ENCODE measurements at regions not wholly inside any gene's neighbourhood (a gene's known extent, or its start where the extent isn't known, plus 50 kb on each side); places are given as distances from the start of the nearest gene placed in this dataset.

DNA sequence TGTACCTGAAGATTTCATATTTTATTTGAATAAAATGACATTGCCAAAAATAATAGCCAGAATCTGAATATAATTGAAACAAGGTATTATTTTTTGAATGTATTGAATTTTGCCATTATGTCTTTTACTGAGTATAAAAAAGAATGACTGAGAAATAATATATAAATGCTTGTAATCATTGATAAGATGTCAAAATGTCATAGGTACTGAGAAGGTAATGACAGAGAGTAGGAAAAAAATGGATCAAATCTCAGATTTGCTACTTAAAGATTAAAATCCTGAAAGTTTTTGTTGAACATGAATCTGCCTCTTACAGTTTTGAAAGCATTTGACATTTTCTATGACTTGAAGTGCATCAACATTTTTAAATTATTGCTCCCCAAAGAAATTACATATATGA is 1069.9 kb upstream of the ADGRL4 start:
- no peak for DNase-seq

DNA sequence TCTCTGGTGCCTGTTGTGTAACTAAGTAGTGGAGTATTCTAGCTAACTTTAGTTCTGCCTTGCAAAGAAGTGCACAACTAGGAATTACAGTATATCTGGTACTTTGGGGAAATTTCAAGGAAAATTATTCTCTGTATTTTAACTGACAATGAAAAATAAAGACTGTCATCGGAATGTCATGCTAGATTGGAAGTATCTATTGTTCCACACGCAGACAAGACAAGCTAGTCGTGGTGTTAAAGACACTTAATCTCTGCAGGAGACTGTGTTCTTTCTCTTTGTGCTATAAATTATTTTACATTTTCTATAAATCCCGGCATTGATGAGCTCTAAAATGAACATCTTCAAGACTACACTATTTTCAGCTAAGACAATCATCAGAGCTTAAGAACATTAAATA is 1068.8 kb upstream of the ADGRL4 start:
- DNase-seq = no peak

DNA sequence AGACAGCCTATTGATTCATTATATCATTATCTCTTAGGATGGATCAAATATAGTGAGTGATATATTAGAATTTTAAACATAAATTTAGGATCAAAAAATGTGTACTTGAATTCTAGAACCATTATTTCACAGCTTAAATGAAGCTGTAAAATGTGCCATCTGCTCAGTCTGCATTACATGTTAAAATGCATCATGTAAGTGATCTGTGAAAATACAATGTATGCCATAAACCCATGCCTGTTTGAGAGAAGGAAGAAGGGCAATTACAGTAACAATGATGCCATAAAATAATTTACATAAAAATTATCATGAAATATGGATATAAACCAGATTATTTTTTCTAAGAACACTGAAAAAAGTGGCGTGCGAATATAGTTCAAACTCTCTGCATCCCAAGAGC is 1066.0 kb upstream of the ADGRL4 start:
- no peak for DNase-seq

DNA sequence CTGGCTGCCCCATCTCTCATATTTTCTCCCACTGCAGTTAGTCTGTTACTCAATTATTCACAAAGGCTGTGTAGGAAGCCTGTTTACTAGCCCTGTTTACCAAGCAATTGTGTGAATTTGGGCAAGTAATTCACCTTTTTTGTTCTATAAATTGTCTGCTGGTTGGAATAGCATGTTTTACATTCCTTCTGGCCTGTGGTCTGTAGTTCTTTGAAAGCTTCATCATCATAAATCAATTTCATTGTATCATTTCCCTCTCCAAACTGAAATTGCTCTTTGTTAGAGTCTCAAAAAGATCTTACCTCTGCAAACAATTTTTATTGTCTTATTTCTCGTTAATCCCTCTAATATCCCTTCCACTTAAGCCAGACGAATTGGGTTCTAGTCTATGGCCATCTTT is 1059.5 kb upstream of the ADGRL4 start:
- DNase-seq = no peak

DNA sequence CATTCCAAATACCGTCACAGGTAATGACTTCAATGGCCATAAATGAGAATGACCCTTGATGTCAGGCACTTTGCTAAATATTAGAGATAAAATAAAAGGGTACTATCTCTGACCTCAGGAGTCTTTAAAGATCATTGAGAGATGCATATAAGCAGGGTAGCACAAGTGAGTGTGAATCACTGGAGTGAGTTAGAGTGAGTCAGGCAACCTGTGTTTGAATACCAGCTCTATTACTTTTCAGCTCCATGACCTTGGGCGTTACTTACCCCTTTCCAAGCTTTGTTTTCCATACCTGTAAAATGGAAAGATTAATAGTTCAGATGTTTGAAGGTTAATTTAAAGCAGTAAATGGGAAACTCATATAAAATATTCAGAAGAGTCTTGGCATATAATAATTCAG is 1058.0 kb upstream of the ADGRL4 start:
- no peak for DNase-seq

DNA sequence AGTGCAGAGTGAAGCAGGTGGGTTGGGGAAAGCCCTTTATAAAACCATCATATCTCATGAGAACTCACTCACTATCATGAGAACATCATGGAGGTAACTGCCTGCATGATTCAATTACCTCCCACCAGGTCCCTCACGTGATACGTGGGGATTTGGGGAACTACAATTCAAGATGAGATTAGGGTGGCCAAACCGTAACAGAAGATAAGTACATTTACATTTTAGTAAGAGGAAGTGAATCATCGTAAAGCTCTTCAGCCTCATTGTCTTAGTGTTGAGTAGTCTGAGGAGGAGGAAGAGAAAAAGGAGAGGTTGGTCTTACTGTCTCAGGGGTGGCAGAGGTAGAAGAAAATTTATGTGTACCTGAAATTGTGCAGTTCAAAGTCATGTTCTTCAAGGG is 1053.4 kb upstream of the ADGRL4 start:
- no peak for DNase-seq

DNA sequence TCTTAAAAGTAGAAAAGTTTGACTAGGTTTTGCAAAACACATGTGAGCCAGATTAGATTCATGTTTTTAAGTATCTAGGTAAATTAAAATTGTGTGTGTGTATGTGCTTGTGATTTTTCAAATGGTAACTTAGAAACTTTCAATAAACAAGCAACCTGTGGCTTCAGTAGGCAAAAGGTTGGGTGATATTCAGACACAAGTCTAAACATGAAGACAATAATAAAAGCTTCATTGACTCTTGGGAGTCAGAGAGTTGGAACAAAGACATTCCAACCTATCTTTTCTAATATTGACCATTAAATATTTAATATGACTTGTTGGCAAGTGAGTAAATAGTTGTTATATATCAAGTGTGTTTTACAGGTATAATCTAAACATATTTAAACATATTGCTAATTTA is 1049.6 kb upstream of the ADGRL4 start:
- DNase-seq = no peak

DNA sequence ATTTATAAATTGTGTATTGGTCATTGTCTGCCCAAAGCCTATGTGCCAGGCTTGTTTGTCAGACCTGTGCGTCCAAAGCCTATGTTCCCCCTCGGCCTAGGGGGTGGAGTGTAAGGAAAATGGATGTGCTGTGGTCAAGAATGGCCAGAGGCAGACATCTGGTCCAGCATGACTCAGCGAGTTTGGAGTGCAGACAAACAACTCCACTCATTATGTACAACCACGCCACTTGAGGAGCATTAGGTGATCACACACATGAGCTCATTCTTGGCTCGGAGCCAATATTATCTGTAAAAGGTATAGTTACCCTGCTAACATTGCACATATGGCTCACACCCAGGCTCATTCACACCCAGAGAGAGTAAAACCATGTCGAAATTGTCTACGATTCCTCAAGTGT is 1047.6 kb upstream of the ADGRL4 start:
- DNase-seq = peak; percentile 88

DNA sequence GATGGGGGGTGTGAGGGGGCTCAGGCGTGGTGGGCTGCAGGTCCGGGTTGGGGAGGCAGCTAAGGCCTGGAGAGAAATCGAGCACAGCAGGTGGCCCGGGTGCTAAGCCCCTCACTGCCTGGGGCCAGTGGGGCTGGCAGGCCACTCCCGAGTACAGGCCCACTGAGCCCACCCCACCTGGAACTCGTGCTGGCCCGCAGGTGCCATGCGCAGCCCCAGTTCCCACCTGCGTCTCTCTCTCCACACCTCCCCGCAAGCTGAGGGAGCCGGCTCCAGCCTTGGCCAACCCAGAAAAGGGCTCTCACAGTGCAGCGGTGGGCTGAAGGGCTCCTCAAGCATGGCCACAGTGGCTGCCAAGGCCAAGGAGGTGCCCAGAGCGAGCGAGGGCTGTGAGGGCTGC is 1047.1 kb upstream of the ADGRL4 start:
- DNase-seq = no peak

DNA sequence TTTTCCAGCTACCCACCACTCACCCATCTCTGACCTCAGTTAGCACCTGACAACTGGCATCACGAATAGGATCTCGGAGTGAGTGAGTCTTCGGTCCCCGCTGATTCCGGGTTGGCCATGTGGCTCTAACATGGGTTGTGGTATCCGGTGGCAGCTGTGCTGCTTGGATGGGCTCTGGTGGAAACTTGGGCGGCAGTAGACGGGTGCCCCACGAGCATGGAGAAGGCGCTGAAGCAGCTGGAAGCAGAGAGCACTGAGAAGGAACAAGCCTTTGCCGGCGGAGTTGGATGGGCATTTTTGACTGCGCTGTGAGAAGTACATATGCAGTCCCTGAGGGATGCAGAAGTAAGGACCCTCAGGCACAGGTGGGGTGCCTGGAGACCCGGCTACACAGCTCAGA is 1044.0 kb upstream of the ADGRL4 start:
- no peak for DNase-seq

DNA sequence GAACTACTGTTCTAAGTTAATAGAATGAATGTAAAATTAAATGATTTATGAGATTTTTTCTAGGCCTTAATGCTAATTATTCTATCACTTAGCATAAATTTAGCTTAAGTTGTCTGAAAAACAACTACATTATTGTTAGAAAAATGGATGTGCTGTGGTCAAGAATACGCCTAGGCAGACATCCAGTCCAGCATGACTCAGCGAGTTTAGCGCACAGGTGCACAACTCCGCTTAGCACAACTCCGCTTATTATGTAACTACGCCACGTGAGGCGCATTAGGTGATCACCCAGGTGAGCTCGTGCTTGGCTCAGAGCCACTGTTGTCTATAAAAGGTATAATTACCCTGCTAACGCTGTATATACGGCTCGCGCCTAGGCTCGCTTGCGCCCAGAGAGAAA is 1043.6 kb upstream of the ADGRL4 start:
- no peak for DNase-seq

DNA sequence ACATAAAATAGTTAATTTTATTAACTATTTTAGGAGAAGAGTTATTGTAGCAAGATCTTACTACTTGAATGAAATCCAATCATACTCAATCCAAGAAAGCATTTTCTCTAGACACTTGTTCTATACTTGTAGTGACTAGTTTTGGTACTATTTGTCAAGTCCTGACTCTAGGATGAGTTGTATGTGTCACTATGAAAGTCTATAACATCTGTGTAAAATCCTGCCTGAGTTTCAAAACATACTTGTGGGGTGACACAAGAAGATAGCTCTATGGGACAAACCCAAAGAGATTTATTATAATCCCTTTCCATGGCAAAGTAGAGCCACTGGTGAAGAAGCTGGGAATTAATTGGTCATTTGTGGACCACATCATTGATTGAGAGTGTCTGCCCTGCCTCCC is 1042.2 kb upstream of the ADGRL4 start:
- DNase-seq = no peak

DNA sequence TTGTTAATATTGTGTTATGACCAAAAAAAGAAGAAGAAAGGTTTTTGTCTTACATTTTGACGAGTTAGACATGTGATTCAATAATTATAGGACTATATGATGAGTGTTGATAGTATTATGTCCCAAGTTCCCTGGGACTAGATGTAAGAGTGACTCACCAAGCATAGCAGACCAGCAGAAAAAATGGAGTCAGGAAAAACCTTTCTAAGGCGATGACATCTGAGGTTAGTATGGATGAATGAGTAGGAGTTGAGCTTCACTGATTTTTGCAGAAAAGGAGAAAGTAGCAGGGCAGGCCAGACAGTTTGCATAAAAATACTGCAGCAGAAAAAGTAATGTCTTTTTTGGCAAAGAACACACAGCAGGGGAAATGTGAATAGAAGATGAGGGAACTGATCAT is 1041.3 kb upstream of the ADGRL4 start:
- DNase-seq = peak; percentile 43

DNA sequence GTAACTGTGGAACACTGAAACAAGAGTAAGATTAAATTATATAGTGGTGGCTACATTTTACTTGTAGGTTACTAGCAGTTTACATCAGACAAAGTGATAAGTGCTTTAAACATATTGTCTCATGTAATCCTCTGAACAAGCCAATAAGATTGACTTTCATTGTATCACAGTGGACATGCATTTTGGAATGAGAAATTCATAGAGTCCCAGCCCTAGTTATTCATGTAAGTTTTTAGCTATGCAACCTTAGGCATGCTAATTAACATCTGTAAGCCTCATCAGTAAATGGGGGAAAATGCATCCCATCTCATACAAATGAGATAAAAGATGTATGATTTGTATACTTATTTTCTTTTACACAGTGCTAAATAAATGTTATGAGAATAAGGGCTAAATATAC is 1038.1 kb upstream of the ADGRL4 start:
- DNase-seq = no peak

DNA sequence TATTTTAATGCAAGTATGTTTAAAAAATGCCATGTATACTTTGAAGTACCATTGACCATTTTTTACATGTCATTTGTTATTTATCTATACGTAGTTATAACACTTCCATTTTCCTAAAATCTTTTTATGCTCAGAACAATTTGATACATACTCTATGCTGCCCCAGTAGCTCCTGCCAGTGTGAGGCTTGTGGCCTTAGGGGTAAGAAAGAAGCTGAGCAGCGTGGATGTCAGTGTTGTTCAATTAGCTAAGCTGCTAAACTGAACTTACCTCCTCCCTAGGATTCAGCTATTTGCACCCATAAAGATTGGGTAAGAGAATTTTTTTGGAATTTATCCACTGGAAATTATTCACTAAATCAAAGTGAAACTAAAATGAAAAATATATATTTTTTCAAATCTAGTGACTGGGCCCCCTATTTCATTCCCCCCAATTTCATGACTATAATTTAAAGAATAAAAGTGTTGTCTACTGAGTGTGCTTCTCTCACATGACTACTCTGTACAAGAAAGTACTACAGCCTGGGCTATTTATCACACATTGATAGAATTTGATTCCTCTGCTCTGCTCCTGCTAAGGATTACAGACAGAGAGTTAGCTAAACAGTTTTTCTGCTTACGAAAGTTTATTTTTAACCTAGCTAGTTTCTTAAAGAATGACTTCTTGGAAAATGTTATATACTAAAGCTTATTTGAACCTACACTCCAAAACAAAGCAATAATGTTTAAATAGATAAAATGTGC is 1030.3 kb upstream of the ADGRL4 start:
- no peak for DNase-seq

DNA sequence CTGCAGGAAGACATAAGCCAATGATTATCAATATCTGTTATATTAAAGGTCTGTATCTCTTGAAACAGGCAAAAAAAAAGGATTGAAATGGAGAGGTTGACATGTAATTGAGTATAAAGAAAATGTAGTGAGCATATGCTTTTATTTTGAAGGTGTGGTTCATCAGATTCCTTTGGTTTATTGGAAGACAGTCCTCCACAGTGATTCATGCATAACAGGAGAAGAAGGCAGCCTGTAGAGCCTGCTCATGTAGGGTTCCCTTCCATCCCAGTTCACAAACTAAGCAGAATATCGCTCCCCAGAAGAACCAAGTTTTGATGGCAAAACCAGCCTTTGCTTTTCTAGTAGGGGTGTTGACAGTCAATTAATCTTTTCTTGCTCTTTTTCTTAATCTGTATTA is 1016.8 kb upstream of the ADGRL4 start:
- DNase-seq = no peak

DNA sequence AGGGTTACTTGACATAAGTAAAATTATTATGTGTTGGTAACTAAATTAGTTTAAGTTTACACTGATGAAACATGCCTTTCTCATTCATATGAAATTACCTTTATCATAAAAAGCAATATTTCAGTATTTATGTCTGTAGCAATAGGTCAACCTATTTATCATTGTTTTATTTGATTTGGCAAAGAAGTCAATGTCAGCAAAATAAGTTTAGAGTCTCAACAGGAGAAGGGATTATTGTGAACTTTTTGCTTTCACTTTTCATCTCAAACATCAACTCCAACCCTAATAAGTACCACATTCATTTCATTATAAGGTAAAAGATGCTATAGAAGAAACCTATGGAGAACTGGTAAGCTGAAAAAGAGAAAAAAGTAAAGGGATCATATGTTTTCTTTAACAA is 1015.4 kb upstream of the ADGRL4 start:
- DNase-seq = no peak

DNA sequence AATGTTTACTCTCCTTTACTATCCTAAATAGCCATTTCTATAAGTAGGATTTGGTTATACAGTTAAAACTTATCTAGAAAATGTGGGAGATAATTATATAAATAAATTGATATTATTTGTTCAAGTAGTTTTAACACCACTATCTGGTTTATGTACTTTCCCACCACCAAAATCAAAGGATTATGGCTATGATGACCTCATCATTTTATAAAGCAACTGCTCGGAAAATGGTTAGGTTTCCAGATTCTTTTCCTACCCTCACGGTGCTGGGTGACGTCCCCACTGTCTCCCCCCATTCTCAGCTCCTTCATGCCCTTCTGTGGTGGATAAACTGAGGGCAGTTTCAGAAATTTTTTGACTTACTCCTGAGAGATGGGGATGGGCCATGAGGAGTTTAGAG is 1011.8 kb upstream of the ADGRL4 start:
- no peak for DNase-seq

DNA sequence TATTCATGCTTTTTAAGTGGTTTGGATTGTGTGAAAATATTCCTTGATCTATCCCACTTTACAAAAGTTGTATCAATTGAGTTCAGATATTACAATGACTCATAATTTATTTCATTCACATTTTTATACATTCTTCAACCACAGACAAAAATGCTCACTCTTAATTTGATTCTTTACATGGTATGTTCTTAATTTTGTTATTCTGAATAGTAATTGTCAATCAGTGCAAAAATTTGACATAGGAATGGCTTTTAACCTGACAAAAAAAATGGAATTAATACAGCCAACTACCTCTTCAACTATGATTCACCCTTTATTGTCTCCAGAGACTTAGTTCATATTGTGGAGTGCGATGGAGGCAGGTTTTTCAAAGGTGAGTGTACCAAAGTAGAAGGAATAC is 1002.4 kb upstream of the ADGRL4 start:
- no peak for DNase-seq

DNA sequence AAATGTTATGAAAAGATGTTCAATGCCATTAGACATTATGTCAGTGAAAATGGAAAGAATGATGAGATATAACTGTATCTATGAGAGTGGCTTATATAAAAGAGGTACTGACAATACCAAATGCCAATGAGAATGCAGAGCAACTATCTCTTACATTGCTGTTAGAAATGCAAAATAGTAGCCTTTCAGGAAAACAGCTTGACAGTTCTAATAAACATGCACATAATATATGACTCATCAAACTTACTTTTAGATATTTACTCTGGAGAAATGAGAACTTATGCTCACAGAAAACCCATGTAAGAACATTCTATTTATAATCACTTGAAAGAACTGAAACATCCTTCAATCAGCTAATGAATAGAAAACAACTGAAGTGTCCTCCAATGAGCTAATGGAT is 996.7 kb upstream of the ADGRL4 start:
- no peak for DNase-seq

DNA sequence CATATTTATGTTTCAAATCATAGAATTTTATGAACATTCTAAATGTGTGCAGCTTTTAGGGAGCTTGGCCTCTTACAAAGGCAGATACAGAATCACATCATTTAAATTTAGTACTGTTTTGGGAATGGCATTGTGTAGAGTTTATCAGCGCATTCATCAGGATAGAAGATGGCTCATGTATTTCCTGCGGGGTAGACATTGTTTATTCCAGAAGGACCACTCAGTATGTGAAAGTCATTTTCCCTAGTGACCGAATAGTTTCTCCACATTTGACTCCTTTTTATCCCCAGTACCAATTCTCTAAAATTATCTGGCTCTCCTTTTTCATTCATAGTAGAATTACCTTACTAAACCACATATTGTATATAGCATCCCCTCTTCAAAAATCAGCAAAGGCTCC is 981.9 kb upstream of the ADGRL4 start:
- DNase-seq = no peak

DNA sequence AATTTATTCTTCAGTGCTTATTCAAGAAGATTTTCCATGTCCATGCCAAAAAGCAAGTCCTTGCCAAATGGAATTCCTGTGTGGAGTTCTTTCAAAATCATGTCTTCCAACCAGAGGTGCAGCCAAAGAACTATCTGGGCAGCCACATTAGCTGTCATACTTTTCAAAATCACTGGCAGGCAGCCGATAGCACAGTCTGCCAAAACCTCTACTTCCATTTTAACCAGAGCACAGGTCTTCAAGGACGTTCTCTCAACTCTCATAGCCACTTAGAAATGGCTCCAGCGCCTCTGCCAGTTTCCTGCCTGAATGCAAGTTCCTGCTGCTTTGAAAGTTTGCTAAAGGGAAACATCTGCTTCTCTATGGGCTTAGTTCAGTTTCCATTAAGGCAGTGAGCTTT is 975.7 kb upstream of the ADGRL4 start:
- peak; percentile 99 for DNase-seq

DNA sequence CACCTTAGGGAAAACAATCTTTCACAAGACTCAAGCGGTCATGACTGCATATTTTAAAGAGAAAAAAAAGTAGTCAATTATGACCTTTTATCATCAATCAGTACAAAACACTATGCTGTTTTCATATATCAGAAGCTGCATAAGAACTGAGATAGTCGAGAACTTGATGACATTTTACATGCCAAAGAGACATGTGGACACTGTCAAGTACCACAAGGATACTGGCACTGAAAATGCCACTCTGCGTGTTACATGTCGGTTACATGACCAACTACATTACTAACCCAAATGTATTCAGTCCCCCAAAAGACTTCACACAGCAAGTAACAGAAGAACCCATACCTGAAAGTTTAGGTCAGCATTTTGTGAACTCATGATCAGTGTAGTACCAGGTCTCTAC is 975.0 kb upstream of the ADGRL4 start:
- peak; percentile 16 for DNase-seq

DNA sequence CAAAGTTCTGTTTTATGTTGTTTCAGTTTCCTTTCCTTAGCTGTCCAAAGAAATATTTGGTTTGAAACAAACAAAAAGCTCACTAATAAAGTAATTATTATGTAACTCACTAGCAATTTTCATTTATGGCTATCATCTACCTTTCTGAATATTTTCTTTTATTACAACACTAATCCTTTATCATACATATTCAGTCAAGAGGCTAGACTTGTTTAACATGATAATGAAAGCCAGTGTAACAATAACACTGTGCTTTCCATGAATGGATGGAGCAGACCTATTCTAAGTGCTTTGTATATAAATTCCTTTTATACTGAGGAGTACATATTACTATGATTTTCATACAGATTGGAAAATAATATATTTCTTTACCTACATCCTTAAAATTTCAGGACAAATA is 972.8 kb upstream of the ADGRL4 start:
- DNase-seq = no peak

DNA sequence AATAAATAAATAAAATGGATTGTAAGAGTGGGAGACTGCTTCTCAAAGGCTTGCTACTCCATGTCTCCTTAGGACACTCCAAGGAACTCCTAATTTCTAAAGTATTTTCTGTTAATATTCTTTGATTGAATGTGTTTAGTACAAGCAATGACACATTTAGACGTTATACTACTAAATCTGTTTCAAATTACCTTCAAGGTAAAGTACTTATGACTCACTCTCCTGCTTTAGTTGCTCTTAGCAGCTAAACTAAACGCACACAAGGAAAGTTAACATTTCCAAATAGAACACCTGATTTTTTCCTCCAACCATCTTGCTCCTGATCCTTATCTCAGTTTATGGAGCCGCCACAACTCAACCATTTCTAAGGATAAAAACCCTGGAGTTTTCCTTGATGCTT is 969.8 kb upstream of the ADGRL4 start:
- DNase-seq = no peak

DNA sequence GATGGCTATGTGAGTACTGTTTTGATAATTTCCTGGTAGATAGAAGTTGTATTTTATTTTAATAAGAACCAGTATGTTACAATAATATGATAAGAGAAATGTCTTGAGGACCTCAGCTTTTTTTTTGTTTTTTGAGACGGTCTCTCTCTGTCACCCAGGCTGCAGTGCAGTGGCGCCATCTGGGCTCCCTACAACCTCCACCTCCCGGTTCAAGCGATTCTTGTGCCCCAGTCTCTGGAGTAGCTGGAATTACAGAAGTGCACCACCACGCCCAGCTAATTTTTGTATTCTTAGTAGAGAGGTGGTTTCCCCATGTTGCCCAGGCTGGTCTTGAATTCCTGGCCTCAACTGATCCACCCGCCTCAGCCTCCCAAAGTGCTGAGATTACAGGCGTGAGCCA is 968.1 kb upstream of the ADGRL4 start:
- no peak for DNase-seq
